AG08395 (cell line): ENCODE measurements at regions not wholly inside any gene's neighbourhood (a gene's known extent, or its start where the extent isn't known, plus 50 kb on each side); places are given as distances from the start of the nearest gene placed in this dataset.
"Not testable (repeated sequence)": the region's sequence is repeated elsewhere in the genome, so short reads cannot be mapped to it uniquely, and the experiment has no call there.

ENCODE experiments used
- DNase-seq: peaks from one replicate; pipeline ENCODE4 v3.0.0; 2012; ENCODE audit warnings: mixed read lengths, low spot score

GRCh38 chr4:100026066-100026465 lies 76.0 kb upstream of the H2AZ1 start:
- no peak for DNase-seq

- no peak for DNase-seq
Observed at GRCh38 chr4:100023800-100024199, 73.7 kb upstream of the H2AZ1 start.

GRCh38 chr4:100022792-100023222 lies 72.7 kb upstream of the H2AZ1 start:
- no peak for DNase-seq

GRCh38 chr4:100019821-100020220 lies 69.7 kb upstream of the H2AZ1 start:
- DNase-seq, result no peak

- no peak for DNase-seq
Observed at GRCh38 chr4:100017637-100018310, 67.7 kb upstream of the H2AZ1 start.

- no peak for DNase-seq
Observed at GRCh38 chr4:100016191-100016590, 66.1 kb upstream of the H2AZ1 start.

GRCh38 chr4:100014616-100015015 lies 64.5 kb upstream of the H2AZ1 start:
- DNase-seq, result no peak

- DNase-seq, result no peak
Observed at GRCh38 chr4:100009490-100009889, 59.4 kb upstream of the H2AZ1 start.

- peak; percentile 44 for DNase-seq
Observed at GRCh38 chr4:100008048-100008447, 58.0 kb upstream of the H2AZ1 start.

- DNase-seq, result not testable (repeated sequence)
Observed at GRCh38 chr4:100006161-100006560, 56.1 kb upstream of the H2AZ1 start.
